ENCODE measurements at regions not wholly inside any gene's neighbourhood (a gene's known extent, or its start where the extent isn't known, plus 50 kb on each side); places are given as distances from the start of the nearest gene placed in this dataset.
"Not testable (repeated sequence)": the region's sequence is repeated elsewhere in the genome, so short reads cannot be mapped to it uniquely, and the experiment has no call there.

DNA sequence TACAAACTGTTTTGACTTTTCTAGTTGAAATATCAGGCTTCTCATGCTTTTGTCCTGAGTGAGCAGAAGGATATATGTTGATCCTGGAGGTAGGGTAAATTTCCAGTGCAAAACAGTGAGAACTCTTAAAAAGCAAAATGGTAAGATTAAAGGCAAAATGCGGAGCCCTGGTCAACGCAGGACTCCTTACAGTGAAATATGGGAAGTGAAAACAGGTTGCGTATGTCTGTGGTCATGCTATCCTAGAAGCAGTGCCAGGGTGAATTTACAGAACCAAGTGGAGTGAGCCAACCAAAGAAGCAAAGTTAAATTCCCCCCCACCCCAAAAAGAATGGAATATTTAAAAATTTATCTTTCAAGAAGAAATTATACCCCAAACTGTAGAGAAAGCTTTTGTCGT, 256.4 kb downstream of the NR2F2 start:
- no peak for DNase-seq

DNA sequence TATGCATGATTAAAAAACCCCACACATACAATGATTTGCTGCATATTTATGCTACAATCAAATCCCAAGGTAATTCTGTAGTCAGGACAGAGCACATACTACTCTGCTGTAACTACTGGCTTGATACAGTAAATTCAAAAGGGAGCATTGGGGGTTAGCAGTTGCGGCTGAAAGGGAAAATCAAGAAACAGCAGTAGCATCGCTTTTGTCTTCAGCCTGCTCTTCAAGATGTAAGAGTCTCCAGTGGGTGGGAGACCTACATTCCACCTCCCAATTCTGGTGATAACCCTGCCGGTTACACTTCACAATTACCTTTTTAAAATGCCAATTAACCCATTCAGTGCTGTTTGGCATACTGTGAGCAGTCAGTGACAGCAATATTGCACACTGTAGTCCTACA, 259.4 kb downstream of the NR2F2 start:
- no peak for DNase-seq

DNA sequence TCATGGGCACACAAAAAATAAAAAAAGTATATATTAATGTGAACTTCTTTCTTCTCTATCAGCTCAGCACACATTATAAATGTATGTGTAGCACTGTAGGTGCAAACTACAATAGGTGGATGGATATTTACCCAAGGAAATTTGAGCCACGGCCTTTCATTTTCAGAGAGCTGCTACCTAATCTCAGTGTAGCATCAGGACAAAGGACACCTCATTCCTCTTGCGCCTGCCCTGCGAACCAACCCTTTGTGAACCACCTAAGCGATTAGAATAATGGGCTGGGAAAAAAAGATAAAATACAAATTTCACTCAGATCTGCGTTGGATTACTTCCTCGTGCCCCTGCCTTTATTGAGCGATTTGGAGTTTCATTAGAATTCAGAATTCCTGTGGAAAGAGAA, 263.2 kb downstream of the NR2F2 start:
- no peak for DNase-seq

DNA sequence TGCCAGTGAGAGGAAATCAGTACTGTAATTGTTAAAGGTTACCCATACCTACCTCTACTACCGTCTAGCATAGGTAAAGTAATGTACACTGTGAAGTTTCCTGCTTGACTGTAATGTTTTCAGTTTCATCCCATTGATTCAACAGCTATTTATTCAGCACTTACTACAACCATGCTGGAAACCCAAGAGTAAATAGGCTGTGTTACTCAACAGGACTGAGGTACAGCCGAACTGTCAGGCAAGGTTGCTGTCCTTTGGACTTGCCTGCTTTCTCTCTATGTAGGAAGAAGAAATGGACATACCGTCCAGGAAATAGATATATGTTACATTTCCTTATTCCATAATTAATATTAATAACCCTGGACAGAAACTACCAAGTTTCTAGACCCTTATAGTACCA, 265.5 kb downstream of the NR2F2 start:
- no peak for DNase-seq

DNA sequence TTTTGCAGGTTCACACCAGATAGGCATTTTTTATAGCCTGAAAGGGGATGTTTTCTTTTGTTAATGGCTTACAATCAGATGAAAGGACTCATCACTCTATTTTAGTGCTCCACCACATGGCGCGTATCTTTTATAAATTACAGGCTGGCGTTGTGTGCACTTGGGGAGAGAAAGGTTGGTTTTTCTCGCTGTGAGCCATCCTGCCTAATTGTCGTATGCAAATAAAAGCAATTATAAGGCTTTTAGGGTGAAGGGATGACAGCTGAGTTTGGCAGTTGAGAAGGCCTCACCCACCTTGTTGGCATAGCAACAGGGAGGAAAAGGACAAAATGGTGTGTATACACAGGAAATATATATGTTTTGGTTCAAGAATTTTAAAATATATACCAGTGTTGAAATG, 268.0 kb downstream of the NR2F2 start:
- no peak for DNase-seq

DNA sequence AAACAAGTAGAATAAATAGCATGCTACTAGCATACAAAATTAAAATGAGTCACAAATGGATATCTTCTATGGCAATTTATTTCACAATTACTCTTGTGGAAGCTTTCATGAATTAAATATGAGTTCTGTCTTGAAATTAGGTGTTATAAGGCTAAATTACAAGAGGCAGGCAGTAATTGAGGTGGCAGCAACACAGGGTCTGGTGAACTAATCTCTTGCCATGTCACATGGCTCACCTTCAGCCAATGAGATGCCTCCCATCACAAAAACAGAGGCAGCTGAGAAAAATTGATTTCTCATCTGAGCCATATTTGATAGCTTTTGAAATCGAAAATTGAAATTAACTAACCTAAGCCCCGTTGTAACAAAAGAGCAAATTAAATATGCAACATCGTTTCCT, 268.8 kb downstream of the NR2F2 start:
- no peak for DNase-seq

DNA sequence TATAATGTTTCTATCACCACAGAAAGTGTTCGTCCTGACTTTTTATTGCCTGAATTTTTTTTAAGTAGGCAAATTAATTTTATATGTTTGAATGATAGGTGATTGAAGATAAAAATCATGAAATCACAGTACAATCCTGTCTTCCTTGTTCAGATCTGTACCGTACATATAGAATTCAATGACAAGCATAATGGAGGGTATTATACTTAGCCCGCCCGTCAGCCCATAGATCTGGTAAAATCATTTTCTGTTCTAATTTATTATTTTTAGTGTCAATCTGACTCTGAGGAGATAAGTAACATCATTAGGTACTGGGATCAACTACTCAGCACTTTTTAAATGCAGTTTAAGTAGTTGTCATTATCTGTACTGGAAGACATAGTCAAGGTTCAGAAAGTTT, 269.9 kb downstream of the NR2F2 start:
- DNase-seq, result no peak

DNA sequence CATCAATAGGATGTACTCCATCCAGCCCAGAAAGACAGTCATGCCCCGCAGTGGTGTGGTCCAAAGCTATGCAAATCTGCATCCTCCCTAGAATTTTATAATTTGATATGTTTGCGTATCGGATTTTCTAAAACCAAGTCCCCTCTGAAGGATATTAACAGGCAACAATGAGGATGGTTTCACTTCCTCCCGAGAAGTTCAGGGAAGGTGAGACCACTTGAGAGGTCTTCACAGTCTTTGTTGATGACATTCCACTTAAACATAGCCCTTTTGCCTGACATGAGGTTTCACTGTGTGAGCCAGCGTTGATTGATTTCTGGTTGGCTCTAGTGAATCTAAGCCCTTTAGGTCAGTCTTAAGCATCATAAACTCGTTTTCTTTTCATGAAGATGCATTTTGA, 276.1 kb downstream of the NR2F2 start:
- no peak for DNase-seq

DNA sequence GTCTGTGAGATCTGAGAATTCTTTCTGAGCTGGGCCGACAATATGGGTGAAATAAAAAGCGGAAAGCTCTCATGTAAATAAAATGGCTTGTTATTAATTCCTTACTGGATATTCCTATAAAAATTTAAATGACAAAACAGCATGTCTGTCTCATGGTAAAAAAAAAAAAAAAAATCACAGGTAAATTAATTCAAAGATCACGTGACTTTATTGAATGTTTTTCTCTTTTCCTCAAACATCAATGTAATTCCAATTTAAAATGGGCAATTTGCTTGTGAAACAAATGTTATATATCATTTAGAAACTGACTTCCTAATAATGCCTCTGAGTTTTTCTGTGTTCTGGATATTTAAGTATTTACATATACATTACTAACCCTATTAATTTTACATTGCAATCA, 280.3 kb downstream of the NR2F2 start:
- DNase-seq, result no peak

DNA sequence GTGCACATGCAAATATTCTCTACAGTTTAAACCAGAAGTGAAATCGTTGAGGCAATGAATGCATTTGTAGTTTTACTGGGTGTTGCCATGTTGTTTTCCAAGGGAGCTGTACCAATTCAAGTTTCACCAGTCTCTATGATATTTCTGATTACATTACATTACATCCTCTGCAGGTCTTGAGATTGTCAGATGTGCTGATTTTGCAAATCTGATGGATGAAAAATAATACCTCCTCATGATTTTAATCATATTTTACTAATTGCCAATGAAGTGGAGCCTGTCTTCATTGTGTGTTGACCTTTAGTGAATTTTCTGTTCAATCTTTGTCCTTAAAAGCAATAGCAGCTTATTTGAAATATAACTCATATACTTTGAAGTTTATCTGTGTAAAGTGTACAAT, 282.4 kb downstream of the NR2F2 start:
- DNase-seq, result no peak

DNA sequence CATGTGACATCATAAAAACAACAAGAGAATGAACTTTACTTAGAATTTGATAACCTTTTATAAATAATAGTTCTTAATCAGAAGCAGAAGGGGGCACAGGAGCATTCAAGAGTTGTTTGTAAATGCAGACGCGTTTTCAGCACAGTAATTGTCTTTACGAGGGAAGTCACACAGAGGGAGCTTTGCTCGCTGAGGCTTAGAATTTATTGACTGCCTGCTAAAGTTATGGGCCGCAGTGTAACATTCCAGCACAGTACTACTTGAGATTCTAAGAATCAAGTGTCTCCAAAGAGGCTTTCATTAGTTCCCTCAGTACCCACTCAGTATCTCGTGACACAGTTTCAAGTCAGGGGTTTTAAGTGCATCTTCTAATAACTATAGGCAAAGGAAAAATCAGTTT, 288.7 kb downstream of the NR2F2 start:
- no peak for DNase-seq

DNA sequence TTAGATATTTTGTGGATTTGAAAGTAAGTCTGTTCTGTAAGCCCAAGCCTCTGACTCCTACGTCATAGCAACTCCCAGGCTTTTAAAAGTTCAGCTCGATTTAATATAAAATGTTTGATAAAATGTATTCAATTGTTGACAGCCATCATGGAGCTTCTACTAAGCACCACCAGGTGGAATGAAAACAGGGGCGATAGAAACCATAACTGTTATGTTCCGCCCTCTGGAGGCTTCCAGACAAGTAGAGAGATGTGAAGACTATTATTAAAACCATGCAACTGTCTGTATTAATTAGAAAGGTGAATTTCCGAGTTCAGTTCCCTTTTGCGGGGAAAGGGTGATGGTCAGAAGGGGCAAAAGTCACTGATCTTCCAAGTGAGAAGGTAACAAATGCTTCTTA, 292.2 kb downstream of the NR2F2 start:
- DNase-seq, result no peak

DNA sequence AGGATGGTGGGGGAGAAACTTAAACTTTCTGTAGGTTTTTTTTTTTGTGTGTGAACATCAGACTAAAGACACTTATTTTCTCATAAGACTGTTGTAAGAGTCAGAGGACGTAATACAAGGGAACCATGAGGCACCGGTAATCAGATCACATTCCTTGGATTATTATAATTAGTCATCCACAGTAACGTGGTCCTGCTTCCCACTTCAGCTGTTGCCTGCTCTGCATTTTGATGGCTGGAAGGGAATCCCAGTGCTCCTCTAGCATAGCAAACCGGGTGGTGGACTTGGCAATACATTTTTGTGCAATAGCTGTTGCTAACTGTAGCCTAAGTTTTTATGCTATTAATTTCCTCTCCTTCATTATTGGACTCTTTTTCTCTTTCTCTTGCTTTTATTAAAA, 294.8 kb downstream of the NR2F2 start:
- no peak for DNase-seq

DNA sequence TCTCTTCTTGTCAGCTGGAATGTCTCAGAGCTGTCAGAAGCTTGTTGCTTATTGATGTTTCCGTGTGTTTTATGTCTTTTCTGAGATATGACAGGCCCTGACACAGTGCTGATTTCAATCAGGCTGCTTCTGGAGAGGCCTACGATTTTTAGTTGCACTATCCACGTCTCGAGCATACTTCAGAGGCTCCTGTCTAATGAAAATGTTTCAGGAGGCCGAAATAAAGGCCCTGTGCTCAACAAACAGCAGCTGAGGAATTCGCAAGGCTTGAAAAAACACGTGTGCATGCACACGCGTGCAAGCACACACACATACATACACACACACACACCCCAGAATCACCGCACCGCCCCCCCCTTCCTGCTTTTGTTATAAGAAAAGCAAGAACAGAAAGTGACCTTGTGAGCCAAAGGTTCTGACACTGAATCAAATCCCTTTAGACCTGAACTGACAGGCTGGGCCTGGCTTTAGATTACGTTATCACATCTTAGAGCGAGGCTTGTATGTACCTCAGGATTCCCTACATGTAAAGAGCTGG, 296.6 kb downstream of the NR2F2 start:
- DNase-seq, result no peak

DNA sequence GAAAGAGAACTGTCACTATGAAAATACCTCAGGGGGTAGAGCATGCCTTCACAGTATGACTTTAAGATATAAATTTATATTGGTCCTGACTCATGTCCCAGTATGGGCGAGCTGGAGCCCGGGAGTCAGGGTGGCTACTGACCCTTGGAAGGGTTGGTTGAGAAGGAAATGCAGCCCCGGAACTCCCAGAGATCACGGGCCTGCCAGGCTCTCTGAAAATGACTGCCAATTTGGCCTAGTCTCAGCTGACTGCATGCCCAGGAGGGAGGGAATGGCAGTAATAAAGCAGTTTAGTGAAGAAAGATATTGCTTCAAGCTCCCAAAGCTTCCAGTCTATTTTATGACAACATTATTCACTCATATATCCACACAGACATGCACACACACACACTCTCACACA, 299.0 kb downstream of the NR2F2 start:
- DNase-seq, result no peak

DNA sequence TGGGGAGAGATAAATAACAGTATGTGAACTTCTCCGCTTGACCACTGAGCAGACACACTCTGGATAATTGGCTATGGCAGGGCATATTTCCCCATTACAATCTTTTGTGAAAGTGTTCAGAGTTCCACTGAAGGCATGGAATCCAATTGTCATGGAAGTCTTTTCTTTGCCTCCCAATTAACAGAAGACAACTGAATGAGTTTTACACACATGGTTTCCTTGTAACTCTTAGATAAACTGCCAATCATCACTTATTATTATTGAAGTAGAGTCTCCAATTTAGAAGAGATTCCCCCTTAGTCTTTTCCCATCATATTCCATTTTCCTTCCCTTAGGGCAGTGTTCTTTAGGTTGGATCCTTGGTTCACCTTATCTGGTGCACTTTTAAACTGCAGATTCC, 308.3 kb downstream of the NR2F2 start:
- DNase-seq, result no peak

DNA sequence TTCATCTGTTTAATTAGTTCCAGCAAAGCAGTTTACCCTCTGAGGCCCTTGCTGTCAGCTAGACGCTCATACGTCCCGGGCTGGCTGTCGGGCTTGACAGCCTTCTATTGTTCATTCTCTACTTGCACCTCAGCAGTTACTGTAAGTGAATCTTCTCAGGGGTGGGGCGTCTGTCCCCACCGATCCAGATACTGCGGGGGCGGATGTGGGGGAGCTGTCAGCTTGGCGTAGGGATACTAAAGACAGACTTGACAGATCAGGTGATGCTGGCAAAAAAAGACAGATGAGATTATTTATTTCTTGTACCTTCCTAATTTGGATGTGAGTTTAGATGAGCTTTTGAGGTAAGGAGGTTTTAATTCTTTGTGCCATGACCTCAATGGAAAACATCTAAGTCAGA, 315.3 kb downstream of the NR2F2 start:
- DNase-seq, result no peak

DNA sequence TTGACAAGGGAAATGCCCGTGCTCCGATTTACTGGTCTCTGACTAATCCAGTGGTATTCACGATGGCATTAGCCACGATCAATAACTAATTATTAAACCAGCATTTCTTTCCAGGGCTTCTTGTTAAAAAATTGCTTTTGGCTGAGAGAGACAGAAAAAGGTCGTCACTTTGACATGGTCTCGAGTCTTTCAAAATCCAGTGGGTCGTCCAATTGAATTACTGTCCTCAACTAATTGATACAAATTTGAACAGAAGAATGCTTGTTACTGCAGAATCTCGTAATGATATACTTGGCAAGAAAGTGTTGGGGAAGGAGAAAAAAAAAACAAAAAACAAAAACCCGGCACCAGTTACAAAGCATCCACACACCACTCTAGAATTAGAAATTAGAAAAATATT, 318.4 kb downstream of the NR2F2 start:
- DNase-seq, result no peak

DNA sequence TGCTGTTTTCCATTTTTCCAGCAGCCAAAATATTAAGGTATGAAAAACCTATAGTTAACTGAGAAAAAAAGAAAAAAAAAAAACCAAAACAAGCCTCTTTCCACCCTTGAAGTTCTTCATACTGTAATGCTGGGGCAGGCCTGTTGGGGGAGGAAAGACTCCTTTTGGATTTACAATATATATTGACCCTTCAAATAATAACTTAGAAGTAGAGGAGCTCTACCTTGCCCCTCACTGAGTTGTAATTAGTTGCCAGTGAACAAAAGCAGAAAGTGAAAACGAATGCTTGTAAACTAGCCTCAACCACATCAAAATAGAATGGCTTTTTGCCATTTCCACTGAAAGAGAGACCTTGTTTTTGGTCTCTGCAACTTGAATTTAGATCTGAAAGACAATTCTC, 326.6 kb downstream of the NR2F2 start:
- DNase-seq, result no peak

DNA sequence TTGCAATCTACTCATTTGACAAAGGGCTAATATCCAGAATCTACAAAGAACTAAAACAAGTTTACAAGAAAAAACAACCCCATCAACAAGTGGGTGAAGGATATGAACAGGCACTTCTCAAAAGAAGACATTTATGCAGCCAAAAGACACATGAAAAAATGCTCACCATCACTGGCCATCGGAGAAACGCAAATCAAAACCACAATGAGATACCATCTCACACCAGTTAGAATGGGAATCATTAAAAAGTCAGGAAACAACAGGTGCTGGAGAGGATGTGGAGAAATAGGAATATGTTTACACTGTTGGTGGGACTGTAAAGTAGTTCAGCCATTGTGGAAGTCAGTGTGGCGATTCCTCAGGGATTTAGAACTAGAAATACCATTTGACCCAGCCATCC, 336.5 kb downstream of the NR2F2 start:
- not testable (repeated sequence) for DNase-seq

DNA sequence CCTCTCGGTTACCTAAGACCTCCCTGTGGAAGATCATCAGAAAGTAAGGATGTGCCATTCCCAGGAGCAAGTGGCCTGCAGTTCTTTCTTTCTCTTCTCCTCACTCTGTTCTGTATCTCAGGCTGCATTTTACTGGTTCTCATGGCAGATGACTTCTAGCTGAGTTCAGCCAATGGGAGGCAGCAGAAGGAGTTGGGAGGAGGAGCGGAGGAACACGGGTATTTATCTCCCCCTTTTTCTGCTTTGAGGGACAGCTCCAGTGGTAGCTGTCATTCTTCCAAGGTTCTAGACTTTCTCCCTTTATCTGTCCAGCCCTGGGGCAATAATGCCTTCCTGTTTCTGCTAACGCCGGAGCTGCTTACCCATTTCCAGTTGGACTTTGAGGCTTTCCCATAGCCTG, 339.9 kb downstream of the NR2F2 start:
- DNase-seq, result no peak

DNA sequence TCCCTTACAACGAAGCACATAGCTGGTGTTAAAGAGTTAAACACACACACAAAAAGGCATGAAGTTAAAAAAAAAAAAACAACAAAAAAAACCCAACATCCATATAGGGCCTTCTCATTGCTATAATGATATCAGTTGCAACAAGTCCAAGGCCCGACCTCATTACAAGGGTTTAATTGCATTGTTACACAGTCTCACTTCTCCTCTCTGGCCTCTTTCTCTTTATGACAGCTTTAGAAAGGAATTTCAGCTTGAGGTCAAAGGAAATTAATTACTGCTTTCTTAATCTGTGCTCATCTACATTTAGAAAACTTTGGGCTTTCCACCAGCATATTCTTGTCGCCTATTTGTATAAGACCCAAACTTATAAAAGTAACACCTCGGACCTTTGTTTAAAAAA, 342.1 kb downstream of the NR2F2 start:
- DNase-seq, result no peak

DNA sequence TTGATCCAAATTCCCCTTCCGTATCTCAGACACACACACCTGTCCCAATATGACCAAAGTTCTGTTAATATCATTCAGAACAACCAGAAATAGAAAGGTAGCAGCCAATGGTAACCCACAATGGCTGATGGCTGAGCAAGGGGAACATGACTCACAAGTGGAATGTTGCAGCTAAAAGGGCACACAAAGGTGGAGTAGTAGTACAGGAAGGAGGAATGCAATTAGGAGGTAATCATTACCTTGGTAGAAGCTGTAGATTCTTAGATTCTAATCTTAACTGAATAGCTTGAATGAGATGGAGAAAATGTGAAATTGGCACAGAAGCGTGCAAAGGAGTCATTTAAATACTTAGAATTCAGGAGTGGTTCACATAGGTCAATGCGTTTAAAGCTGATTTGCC, 347.9 kb downstream of the NR2F2 start:
- no peak for DNase-seq

DNA sequence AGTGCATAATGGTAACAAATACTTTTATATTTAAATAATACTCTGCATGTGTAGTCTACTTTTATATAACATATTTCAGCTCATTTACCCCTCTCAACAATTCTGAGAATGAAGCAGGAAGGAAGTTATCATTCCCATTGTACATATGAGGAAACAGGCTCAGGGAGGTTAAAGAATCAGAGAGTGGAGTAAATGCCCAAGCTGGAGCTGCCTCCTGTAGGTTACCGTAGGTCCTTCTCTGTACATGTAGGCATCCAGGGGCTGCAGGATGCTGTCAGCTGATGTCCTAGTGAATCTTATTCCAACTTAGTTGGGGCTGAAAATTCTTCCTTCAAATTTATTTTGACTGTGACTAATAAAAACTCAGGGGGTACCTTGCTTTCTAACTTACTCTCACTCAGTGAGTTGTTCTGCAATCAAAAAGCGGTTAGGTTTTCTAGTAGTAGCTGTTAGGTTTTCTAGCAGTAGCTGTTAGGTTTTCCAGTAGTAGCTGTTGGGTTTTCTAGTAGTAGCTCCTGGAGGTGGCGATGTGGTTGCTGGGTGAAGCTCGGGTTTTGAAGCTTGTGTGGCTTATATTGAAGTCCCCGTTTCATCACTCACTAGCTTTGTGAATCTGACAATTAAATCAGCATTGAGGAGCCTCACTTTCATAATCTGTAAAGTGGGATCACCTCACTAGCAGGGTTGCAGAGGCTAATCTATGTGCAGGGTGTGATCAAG, 357.0 kb downstream of the NR2F2 start:
- DNase-seq, result no peak

DNA sequence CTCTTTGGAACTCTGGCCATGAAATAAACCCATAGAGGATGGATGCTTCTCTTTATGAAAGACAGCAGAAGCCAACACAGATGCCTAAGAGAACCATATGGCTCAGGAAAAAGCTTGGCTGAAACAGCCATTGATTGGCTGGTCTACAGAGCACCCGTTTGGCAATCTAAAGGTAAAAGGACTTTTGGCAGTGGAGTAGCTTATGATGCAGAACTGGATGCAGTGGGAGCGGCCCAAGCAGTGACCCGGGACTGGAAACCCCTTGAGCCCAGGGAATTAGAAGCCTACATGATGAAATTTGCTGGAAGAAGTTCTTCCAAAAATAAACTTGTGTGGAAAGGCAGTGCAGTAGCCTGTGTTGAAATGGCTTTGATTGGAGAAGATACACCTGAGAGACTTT, 360.2 kb downstream of the NR2F2 start:
- DNase-seq, result no peak

DNA sequence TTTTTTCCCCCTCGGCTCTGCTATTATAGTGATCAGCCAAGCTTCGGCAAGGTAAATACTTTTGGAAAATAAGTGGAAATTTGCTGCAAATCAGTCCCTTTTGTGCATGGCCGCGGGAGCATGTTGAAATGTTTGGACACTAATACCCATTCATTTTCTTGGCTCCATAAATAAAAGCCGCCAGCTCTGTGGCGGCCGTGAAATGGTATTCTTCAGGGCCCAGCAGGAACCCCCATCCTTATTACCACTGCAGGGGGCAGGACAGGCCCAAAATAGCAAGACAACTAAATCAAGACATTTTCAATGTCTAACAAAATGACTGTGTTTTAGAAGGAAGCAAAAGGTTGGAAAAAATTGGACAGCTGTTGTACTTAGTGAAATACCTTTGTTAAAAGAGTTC, 362.3 kb downstream of the NR2F2 start:
- no peak for DNase-seq
